ENCODE measurements at regions not wholly inside any gene's neighbourhood (a gene's known extent, or its start where the extent isn't known, plus 50 kb on each side); places are given as distances from the start of the nearest gene placed in this dataset.

GRCh38 chr3:5634411-5634810, 446.9 kb downstream of the EDEM1 start:
- no TSS peak for BruUV-seq (replicated peaks)
- intact Hi-C loops (cut with micrococcal nuclease; ENCODE audit: unreplicated experiment) = no loop called here
- TF ChIP-seq CTCF (IDR thresholded peaks at IDR 0.05; ENCODE audit: unreplicated experiment) = no peak
- H3K36me3 Mint-ChIP-seq (ENCODE audit: insufficient read depth, unreplicated experiment) = no peaks in the 10 kb centered on the region
- no peak overlapping the region for H3K4me3 Mint-ChIP-seq (ENCODE audit: low read depth, unreplicated experiment)
- H3K27me3 Mint-ChIP-seq (ENCODE audit: unreplicated experiment) = no peaks in the 10 kb centered on the region
- peaks cover 8% of the 10 kb centered on the region for H3K9me3 Mint-ChIP-seq (ENCODE audit: low read depth, unreplicated experiment)
- no peak for DNase-seq
- no peaks in the 10 kb centered on the region for H3K4me1 Mint-ChIP-seq (ENCODE audit: low read depth, unreplicated experiment)
- H3K27ac Mint-ChIP-seq (ENCODE audit: unreplicated experiment) = no peak overlapping the region
- CTCF ChIA-PET = no interaction called here

- intact Hi-C loops (cut with micrococcal nuclease; ENCODE audit: unreplicated experiment) = no loop called here
- CTCF ChIA-PET = no interaction called here
- no peak for DNase-seq
- BruUV-seq (replicated peaks) = no TSS peak
- Mint-ChIP-seq H3K27ac (ENCODE audit: unreplicated experiment) (no peak overlapping the region), H3K27me3 (ENCODE audit: unreplicated experiment) (no peaks in the 10 kb centered on the region), H3K4me1 (ENCODE audit: low read depth, unreplicated experiment) (no peaks in the 10 kb centered on the region), H3K4me3 (ENCODE audit: low read depth, unreplicated experiment) (no peak overlapping the region), H3K36me3 (ENCODE audit: insufficient read depth, unreplicated experiment) (no peaks in the 10 kb centered on the region), H3K9me3 (ENCODE audit: low read depth, unreplicated experiment) (peaks cover 6% of the 10 kb centered on the region)
- no peak for TF ChIP-seq CTCF (IDR thresholded peaks at IDR 0.05; ENCODE audit: unreplicated experiment)
These were observed 448.2 kb downstream of the EDEM1 start for GRCh38 chr3:5635746-5636145.

- no peaks in the 10 kb centered on the region for H3K4me1 Mint-ChIP-seq (ENCODE audit: low read depth, unreplicated experiment)
- CTCF ChIA-PET = no interaction called here
- H3K27ac Mint-ChIP-seq (ENCODE audit: unreplicated experiment) = no peak overlapping the region
- peaks cover 6% of the 10 kb centered on the region for H3K9me3 Mint-ChIP-seq (ENCODE audit: low read depth, unreplicated experiment)
- DNase-seq = no peak
- no peak overlapping the region for H3K4me3 Mint-ChIP-seq (ENCODE audit: low read depth, unreplicated experiment)
- H3K36me3 Mint-ChIP-seq (ENCODE audit: insufficient read depth, unreplicated experiment) = no peaks in the 10 kb centered on the region
- intact Hi-C loops (cut with micrococcal nuclease; ENCODE audit: unreplicated experiment) = no loop called here
- TF ChIP-seq CTCF (IDR thresholded peaks at IDR 0.05; ENCODE audit: unreplicated experiment) = no peak
- BruUV-seq (replicated peaks) = no TSS peak
- no peaks in the 10 kb centered on the region for H3K27me3 Mint-ChIP-seq (ENCODE audit: unreplicated experiment)
These were observed 451.0 kb downstream of the EDEM1 start for GRCh38 chr3:5638550-5638949.

GRCh38 chr3:5644773-5645670, 457.5 kb downstream of the EDEM1 start:
- intact Hi-C loops (cut with micrococcal nuclease; ENCODE audit: unreplicated experiment) = no loop called here
- CTCF ChIA-PET = no interaction called here
- Mint-ChIP-seq H3K27me3 (ENCODE audit: unreplicated experiment) (no peaks in the 10 kb centered on the region), H3K4me3 (ENCODE audit: low read depth, unreplicated experiment) (no peak overlapping the region), H3K36me3 (ENCODE audit: insufficient read depth, unreplicated experiment) (no peaks in the 10 kb centered on the region), H3K27ac (ENCODE audit: unreplicated experiment) (no peak overlapping the region), H3K4me1 (ENCODE audit: low read depth, unreplicated experiment) (no peaks in the 10 kb centered on the region), H3K9me3 (ENCODE audit: low read depth, unreplicated experiment) (peaks cover 9% of the 10 kb centered on the region)
- no TSS peak for BruUV-seq (replicated peaks)
- no peak for DNase-seq
- TF ChIP-seq CTCF (IDR thresholded peaks at IDR 0.05; ENCODE audit: unreplicated experiment) = no peak

Measured in Calu3 (cell line).